CD4-positive, alpha-beta T cell treated with Interleukin-2 at 100 ng/mL for 4 hours (primary cell): ENCODE measurements at regions not wholly inside any gene's neighbourhood (a gene's known extent, or its start where the extent isn't known, plus 50 kb on each side); places are given as distances from the start of the nearest gene placed in this dataset.

Experiments used
- DNase-seq: peaks from one replicate; pipeline ENCODE4 v3.0.0-alpha.2; 2020; ENCODE audit warnings: low spot score

DNA sequence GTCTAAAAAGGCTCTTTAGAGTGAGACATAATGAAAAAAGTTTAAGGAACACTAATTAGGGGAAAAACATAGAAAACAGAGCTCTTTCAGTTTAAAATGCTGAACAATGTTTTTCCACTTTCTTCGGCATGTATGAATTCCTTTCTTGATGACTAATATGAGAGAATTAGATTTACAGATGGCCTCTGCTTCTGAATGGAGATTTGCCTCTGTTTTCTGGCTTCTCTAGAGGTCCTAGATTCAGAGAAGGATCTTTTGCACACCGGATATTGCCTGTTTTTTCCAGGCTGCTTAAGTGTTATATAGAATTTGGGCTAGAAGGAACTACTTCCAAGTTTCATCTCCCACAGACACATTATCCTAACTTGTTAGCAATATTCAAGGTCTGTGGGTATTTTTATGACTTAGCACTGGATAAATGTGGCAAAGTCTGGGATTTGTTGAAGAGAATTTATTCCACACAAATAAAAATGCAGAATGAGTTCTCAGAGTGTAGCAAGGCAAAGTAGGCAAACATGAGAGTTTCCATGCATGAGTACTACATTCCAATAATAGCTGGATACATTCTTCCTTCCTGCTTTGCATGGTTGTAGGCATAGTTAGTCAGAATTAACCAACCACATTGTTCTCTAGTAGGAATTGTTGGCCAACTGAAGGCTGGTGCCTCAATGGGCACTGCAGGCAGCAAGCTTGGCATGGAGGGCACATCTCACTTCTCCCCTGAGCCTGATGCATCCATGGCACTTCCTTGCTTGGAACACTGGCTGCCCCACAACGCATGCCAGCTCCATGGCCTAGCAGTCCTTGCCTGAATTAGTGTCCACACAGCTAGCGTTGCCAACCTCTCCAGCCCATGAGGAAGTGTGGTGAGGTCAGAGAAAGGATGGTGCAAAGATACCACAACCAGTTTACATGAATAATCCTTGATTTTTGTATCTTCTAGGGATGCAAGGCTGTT, 224.2 kb downstream of the CLIC5 start:
- DNase-seq, result no peak

DNA sequence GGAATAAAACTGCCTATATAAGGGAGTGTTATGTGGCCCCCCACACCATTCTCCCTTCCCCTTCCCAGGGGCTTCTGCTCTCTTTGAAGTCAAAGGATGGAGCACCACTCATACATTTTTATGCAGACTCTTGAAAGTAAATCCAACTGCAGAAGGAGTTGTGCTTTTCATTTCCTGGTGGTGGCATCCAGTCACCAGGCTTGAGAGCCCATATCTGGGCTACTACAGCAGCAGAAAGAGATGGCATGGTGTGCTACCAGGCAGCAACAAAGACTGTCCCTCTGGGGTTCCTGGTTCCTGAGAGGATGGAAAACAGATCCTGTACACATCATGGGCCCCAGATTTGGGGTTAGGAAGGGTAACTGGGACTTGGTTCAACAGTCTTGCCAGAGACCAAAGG, 226.4 kb downstream of the CLIC5 start:
- no peak for DNase-seq

DNA sequence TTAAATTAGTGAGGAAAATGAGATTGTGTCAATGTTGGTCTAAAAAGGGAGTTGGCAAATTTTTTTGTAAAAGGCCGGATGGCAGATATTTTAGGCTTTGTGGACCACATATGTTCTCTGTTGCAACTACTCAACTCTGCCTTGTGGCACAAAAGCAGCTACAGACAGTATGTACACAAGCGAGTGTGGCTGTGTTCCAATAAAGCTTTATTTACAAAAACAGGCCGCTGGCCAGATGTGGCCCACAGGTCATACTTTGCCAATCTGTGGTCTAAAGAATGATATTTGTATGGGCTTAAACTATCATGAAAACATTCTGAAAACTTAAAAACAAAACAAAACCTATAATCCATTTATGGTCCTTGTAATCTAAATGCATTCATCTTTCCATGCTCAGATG, 228.3 kb downstream of the CLIC5 start:
- no peak for DNase-seq

DNA sequence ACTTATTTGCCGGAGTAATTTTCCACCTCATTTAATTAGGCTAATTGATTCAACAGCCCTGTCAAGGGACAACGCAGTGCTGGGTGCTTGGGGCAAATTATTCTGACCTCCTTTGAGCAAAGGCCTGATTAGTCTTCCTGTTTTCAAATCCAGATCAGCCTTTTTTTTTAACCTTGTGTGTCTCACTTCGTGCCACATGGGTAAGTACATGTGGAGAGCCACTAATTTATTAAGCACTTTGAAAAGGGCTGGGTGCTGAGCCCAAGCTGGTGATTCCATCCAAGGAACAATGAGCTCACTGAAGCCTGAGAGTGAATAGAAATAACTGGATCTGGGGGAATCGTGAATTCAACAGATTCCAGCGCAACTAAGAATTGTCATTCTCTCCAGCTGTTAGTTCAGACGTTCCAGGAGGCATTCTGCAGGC, 229.3 kb downstream of the CLIC5 start:
- DNase-seq, result no peak

DNA sequence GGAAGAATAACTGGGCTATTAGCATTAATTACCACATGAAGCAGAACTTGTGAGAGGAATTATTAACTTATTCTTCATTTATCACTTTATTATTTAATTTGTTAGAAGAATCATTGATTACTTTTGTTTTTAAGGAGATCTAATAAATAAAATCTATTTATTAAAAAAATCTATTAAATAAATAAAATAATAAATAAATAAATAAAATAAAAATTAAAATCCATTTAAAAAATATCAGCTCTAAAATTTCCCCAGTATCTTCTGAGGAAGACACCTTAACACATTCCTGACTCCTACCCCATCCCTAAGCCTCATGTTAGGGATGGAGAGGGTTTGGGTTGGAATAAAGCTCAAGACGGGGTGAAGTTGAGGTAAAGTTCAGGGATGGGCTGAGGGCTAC, 231.4 kb downstream of the CLIC5 start:
- DNase-seq, result no peak

DNA sequence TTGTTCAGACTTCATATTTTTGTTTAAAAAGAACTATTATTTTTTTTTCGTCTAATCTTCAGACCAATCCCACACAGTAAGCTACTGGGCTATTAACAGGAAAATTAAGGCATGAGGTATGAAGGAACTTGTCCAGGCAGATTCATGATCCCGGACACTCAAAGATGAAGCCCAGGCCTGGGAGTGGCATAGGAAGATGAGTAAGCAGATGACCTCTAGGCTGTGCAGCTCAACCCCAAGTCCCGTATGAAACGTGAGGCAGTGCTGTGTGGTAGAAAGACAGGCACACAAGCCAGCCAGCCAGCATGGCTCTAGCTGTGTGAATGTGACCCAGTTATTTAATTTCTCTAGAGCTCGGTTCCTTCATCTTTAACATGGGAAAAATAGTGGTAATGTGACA, 231.9 kb downstream of the CLIC5 start:
- DNase-seq, result no peak

DNA sequence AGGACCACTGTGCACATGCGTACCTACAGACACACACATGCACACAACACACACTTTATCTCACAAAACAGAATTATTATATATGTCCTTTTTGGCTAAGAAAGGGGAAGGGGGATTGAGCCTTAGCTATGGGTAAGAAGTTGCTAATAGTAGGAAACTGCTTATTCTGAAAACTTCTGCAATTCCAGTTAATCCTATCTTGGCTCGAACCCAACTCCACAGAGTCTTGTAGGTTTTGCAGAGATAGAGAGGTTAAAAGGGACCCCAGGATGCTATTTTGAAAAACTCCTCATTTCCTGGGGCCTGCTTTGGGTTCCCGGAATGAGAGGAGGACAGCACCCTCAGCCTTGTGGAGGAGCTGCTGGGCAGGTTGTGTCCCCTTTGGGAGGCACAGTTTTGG, 233.8 kb downstream of the CLIC5 start:
- DNase-seq, result no peak

DNA sequence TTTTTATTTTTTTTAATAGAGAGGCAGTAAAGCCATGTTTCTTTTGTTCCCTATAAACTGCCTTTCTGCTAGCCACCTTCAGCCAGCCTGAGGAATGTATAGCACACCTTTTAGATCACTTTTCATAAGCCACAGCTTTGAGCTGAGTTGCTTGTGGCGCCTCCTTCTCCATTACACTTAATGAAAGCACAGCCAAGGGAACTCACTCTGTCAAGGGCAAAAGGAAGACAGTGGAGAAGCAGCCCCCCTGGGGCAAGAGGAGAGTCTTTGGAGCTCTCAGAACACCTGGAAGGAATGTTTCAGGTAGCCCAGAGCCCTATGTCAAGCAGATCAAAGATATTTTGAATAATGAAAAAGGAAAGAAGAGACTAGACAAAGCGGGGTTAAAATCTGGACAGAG, 235.1 kb downstream of the CLIC5 start:
- no peak for DNase-seq

DNA sequence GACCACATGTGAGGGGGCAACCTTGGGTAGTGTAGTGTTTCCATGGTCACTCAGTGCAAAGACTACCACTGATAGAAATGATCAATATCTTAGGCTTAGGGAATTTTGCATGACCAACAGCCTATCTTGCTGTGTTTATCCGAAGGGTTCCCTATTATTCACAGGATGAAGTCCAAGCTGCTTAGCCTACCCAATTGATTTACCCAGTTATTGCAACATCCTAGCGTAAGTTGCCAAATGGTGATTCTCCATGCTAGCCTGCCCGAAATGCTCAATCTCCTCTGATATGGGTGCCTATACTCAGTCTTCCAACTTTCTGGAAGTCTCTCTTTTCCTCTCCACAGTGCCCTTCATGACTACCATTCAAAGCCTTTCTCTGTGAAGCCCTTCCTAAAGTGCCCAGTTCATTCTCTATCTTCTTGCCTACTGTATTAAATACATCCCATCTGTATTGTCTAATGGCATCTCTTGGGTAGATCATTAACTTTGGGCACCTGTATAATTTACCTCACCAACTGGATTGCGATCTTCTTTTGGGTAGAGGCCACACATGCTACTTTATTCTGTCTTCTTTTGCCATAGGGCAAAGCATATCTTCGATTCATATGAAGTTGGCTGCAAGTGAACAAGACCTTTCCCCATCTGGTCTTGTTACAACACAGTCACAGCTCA, 240.5 kb downstream of the CLIC5 start:
- no peak for DNase-seq

DNA sequence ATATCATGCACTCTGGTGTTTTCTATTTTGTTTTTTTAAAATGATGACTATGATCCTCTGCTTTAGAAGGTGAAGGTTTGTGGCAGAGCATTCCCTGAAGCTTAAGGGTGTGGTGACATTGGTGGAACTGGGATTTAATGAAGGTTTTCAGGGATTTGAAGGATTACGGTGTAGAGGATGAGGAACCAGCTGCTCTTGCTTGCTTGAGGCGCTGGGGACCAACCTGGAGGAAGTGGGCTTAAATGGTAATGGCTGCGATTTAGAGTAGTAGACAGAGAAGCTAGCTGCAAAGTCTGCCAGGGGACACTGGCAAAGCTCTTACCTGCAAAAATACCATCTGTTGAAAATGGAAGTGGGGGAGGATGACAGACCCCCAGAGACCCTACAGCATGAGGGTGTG, 241.8 kb downstream of the CLIC5 start:
- DNase-seq, result no peak

DNA sequence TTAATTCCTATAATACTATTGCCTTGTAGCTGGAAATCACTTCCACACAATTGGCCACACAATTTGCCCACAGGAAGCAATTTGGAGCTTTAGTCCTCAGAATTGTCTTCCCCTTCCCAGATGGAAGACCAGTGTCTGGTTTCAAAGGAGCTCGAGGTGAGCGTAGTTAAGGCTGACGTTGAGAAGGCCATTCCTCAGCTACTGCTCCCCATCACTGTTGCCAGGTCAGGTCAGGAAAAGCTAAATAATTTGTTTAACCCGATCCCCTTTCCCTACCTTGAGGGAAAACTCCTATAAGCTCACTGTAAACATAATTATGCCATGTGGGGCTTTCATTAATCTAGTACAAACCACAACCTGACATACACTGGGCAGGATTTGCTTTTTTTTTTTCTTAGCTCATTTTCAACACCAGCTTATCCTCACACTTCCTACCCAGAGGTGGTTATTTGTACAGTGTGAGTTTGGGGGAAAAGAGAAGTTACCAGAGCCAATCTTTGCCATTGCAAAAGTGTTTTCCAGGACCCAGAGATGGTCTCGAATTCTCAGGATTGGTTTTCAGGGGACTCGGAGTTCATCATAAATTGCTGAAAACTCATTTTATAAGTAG, 242.7 kb downstream of the CLIC5 start:
- no peak for DNase-seq

DNA sequence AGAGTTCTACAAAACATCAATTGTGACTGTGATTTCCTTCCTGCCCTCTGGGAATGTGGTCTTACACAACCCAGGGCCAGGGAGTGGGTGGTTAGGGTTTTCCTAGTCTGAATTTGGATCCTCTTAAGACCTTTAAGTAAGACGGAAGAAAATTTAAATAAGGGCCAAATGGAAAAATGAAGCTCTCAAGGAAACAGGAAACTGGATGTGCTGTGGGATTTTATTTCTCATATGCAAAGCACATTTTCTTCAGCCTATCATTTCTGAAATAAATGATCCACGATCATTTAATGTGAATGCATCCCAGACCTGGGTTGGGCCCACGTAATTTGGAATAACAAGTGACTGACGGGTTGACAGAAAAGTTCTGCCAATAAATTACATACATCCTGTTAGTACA, 243.6 kb downstream of the CLIC5 start:
- DNase-seq, result no peak

DNA sequence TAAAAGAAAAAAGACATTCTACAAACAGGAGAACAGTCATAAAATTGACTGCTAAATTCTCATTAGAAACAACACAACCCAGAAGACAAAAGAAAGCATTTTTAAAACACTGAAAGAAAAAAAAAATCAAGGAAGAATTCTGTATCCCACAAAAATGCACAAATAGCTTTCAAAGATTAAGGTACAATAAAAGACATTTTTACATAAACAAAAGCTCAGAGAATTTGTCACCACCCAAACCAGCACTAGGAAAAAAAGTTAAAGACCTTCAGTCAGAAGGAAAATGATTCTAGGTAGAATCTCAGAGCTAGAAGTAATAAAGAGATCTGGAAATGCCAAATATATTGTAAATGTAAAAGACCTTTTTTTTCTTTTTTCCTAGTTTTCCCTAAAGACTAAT, 252.4 kb downstream of the CLIC5 start:
- no peak for DNase-seq

DNA sequence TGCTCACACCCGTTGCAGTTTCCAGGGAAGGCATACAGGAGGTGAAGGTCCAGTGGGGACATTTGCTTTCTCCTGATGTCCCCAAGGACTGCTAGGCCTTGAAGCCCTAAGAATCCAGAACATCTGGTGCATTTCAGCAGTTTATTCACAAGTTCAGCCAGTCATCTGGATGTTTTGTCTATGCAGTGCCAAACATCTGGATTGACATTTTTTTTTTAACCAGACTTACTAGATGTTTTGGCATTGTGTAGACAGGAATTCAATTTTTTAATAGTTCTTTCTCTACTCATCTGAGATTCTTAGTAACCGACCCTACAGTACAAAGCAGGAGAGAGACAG, 256.2 kb downstream of the CLIC5 start:
- DNase-seq, result no peak

DNA sequence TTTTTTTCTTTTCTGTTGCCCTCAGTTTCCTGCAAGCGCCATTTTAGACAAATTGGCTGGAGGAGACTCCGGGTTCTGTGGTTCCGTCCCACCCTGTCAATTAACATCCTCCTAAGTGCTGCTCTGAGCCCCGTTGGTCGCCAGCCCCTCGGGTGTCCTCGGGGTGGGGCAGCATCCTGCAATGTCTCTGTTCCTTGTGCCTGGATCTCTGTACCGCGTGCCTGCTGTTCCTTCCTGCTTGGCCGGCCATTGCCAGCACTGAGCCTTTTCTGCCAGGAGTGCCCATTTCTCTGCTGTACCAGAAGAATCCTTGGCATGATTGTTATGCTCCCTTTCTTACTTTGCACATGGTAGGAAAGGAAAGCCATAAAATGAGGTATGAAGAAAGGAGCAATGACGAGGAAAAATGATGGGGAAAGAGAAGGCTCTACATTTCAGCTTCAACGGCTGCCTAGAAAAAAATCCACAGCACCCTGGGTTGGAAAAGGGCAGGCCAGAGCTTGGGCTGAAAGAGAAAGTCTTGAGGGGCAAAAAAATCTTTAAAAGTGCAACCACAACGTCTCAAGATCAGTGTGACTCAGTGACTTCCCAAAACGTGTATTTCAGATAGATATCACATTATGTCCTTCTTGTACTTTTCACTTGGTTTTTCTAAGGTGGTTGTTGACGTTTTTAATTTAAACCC, 256.7 kb downstream of the CLIC5 start:
- no peak for DNase-seq

DNA sequence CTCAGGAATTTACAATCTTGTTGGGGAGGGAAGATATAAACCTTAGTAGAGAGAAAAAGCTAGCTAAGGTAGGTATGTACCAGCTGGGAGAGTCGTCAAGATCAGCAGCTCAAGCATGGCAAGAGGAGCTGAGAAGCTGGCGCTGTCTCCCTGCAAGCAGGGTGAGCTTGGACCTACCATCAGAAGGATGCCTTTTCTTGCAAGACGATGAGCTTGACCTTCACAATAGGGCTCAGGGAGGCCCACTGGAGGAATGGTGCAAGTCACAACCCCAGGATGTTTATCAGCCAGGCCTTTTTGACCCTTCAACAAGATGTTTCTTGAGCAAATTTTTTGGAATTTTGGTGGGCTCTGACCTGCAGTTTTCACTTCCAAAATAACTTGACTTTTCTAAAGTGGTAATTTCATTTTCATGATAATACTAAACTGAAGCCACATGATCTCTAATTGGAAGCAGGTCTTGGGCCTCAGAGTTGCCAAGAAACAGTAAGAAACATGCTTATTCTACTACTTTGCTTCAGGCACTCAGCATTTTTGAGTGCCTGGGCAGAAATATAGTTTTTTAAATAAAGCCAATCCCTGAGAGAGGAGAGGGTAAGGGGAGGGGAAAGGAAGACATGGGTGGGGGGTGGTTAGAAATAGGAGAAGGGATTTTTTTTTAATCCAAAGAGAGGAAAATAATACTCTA, 258.1 kb downstream of the CLIC5 start:
- no peak for DNase-seq

DNA sequence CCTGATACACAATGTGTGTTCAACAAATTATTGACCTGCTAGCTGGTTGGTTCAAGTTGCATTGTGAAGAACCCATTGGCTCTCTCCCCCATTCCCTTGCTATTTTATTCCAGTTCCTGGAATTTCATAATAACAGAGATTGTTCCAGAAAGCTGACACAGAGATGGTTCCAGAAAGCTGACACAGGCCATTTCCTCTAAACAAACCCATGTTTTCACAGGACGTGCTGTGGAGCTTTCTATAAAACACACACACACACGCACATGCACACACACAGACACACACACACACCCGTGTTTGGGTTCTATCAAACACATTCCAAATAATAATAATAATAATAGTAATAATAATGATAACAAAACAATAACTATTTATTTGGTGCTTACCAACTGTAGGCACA, 259.1 kb downstream of the CLIC5 start:
- no peak for DNase-seq

DNA sequence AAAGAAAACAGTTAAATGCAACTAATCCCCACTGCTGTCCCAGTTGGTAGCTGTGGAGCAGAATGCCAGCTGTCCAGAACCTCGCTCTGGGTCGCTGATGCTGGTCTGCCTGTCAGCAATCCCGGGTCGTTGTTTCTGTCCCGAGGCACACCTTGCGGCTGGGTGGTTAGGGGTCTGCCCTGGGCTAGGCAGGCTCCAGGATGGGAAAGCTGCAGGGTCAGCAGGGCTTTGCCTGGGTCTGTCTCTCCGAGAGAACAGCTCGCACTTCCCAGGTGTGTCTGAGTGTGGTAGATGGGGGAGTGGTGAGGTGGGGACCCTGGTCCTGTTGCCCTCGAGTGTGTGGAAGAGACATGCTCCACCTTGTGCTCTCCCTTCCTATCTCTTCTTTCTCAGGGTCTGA, 261.2 kb downstream of the CLIC5 start:
- DNase-seq, result no peak

DNA sequence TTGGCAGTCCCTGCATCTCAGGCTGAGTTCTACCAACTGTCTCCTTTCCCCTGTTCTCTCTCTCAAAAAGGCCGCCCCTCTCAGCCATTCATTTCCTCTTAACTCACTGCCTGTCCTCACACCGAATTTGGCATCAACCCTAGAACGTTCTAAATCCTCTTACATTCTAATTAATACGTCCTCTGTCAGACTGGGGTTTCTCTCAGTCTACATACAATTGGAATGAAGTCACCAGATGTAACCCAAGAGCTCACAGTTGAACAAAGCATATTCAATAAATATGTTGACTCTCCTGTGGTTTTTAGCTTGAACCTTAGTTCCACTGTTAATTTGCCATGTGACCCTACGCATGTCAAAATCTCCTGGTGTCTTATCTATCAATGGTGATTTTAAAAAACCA, 269.6 kb downstream of the CLIC5 start:
- no peak for DNase-seq

DNA sequence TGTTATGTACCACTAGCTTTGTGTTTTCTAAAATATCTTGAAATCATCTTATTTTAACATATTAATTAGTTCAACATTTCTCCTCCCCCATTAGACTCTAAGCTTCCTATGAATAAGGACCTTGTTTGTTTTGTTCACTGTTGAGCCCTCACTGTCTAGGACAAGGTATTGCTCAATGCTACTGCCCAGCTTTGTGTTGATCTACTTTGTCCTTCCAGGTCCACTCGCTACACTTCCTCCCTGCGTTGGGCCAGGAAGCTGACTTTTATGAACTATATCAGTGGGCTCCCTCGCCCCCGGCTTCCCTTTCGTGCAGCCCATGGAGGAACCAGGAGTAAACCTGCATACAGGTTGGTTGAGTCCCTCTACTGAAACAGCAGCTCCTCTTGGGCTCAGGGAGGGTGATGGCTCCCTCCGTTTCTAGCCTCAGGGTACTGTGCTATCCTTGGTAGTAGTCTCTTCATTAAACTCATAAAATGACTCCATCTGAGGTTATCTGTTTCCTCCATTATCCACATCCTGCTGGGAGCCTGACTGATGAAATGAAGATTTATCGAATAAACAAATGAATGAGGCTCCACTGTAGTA, 272.5 kb downstream of the CLIC5 start:
- no peak for DNase-seq

DNA sequence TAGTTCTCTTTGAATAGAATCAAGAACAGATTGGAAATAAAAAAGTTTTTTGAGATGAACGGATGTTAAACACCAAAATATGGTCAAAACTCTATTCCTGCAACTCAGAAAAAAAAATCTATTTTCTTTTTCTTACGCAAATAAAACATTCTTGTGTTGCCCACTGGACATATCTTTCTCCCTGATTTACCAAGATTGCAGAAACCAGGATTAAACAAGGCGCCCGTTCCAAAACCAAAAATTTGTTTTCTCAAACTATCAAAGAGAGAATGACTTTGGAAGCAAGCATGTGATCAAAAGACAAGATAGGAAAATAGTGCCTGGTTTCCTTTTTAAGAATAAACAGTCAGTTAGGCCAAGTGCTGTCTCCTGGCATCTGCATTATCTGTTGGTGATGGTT, 273.1 kb downstream of the CLIC5 start:
- DNase-seq, result no peak
